Prostate gland (tissue), 2 donors: ENCODE measurements at regions not wholly inside any gene's neighbourhood (a gene's known extent, or its start where the extent isn't known, plus 50 kb on each side); places are given as distances from the start of the nearest gene placed in this dataset.

Experiments used
- POLR2A ChIP-seq: fragments of 450-650 bp; IDR thresholded peaks from one replicate; pipeline ENCODE4 v1.6.1; 2016; ENCODE audit warnings: antibody characterized with exemption, mild to moderate bottlenecking
- POLR2AphosphoS5 ChIP-seq: sonication (generic); formaldehyde crosslinking; IDR thresholded peaks from one replicate; pipeline ENCODE4 v1.6.1; 2017; ENCODE audit warnings: antibody characterized with exemption
- TF ChIP-seq, protein P1 (sequence below), 4 experiments: fragments of 200-600 bp in 2 of 4; fragments of 450-650 bp in 2 of 4; sonication (generic) in 2 of 4; IDR thresholded peaks; 1 replicate in 3 of 4; 2 replicates in 1 of 4; pipeline ENCODE4 v1.5.1; 2016 to 2019; ENCODE audit warnings: antibody characterized with exemption in 4 of 4, mild to moderate bottlenecking in 2 of 4, moderate library complexity in 2 of 4

DNA sequence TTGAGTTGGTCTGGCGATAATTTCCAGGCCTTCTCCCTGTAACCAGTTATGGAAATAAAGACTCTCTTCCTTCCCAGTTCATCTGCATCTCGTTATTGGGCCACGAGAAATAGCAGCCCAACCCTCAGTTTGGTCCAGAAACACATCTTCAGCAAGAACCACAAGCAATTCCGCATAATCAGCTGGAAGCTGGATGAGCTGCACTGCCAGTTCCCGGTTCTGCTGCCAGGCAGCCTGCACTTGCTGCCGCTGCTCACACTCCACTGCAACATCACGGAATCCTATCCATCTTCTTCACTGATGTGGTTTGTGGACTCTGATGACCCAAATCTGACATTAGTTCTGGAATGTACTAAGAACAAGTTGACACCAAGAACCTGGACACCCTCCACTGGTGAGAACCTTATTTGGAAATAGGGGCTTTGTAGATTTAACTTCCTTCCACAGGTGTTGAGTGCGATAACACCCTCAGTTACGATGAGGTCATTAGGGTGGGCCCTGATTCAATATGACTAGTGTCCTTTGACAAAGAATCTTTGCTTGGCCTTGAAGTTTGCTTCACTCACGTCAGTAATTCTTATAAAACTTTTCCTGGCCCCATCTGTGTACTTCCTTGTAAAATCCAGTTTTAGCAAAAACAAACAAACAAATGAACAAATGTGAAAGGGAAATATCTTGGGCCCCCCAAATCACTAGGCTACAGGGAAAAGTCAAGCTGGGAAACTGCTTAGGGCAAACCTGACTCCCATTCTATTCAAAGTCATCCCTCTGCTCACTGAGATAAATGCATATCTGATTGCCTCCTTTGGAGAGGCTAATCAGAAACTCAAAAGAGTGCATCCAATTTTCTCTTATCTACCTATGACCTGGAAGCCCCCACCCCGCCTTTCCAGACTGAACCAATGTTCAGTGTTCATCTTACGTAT lies 221.9 kb upstream of the PROK2 start:
- TF ChIP-seq, protein P1, sequence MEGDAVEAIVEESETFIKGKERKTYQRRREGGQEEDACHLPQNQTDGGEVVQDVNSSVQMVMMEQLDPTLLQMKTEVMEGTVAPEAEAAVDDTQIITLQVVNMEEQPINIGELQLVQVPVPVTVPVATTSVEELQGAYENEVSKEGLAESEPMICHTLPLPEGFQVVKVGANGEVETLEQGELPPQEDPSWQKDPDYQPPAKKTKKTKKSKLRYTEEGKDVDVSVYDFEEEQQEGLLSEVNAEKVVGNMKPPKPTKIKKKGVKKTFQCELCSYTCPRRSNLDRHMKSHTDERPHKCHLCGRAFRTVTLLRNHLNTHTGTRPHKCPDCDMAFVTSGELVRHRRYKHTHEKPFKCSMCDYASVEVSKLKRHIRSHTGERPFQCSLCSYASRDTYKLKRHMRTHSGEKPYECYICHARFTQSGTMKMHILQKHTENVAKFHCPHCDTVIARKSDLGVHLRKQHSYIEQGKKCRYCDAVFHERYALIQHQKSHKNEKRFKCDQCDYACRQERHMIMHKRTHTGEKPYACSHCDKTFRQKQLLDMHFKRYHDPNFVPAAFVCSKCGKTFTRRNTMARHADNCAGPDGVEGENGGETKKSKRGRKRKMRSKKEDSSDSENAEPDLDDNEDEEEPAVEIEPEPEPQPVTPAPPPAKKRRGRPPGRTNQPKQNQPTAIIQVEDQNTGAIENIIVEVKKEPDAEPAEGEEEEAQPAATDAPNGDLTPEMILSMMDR (IDR thresholded peaks at IDR 0.05), result no peak
- TF ChIP-seq POLR2A (no peak), POLR2AphosphoS5 (no peak)
